ENCODE measurements at regions not wholly inside any gene's neighbourhood (a gene's known extent, or its start where the extent isn't known, plus 50 kb on each side); places are given as distances from the start of the nearest gene placed in this dataset.

- no peak for TF ChIP-seq CTCF (IDR thresholded peaks at IDR 0.05; ENCODE audit: low read length)
- no peak for TF ChIP-seq EZH2phosphoT487 (IDR thresholded peaks at IDR 0.05; ENCODE audit: low read length)
Measured at GRCh38 chr6:134637282-134637681, 312.6 kb downstream of the ALDH8A1 start.
